ENCODE measurements at regions not wholly inside any gene's neighbourhood (a gene's known extent, or its start where the extent isn't known, plus 50 kb on each side); places are given as distances from the start of the nearest gene placed in this dataset.

DNA sequence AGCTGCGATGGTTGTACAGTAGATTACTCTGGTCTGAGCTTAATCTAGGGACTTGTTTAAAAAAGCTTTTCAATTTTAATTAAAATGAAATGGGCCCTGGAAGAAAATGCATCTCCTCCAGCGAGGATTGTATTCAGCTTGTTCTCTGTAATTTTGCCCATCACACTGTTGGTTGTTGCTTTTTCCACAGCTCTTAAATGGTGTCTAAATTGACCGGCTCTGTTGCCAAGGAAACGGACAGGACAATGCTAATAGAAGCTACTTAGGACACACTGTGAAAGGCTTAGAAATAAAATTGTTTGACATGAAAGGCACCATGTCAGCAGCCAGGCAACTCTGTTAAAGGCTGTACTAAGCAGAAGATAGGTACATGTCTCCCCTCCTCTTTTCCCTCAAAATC lies 116.7 kb upstream of the NRSN1 start:
- Histone ChIP-seq H3K79me2 (ENCODE audit: control insufficient read depth, low read length) (no peaks in the 10 kb centered on the region), H3K27ac (ENCODE audit: low read depth, low read length) (no peak overlapping the region), H3K9me3 (ENCODE audit: control insufficient read depth, insufficient read depth, low read length) (no peaks in the 10 kb centered on the region), H3K27me3 (ENCODE audit: control insufficient read depth, low read length) (no peaks in the 10 kb centered on the region), H3K36me3 (ENCODE audit: control insufficient read depth, low read length) (no peaks in the 10 kb centered on the region), H3K9me2 (replicated peaks; ENCODE audit: control insufficient read depth, low read length) (no peaks in the 10 kb centered on the region), H3K4me1 (ENCODE audit: control insufficient read depth, low read length) (no peaks in the 10 kb centered on the region), H4K20me1 (ENCODE audit: control insufficient read depth, insufficient read depth, low read depth, low read length) (no peaks in the 10 kb centered on the region), H3F3A (ENCODE audit: control insufficient read depth, insufficient read depth) (no peaks in the 10 kb centered on the region), H3K4me2 (ENCODE audit: low read length) (no peak overlapping the region), H3K4me3 (ENCODE audit: low read length) (no peak overlapping the region)
- no peak for TF ChIP-seq EZH2phosphoT487 (IDR thresholded peaks at IDR 0.05; ENCODE audit: borderline replicate concordance, low read length)
- TF ChIP-seq, protein P1, sequence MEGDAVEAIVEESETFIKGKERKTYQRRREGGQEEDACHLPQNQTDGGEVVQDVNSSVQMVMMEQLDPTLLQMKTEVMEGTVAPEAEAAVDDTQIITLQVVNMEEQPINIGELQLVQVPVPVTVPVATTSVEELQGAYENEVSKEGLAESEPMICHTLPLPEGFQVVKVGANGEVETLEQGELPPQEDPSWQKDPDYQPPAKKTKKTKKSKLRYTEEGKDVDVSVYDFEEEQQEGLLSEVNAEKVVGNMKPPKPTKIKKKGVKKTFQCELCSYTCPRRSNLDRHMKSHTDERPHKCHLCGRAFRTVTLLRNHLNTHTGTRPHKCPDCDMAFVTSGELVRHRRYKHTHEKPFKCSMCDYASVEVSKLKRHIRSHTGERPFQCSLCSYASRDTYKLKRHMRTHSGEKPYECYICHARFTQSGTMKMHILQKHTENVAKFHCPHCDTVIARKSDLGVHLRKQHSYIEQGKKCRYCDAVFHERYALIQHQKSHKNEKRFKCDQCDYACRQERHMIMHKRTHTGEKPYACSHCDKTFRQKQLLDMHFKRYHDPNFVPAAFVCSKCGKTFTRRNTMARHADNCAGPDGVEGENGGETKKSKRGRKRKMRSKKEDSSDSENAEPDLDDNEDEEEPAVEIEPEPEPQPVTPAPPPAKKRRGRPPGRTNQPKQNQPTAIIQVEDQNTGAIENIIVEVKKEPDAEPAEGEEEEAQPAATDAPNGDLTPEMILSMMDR (IDR thresholded peaks at IDR 0.05; ENCODE audit: low read depth, low read length, poor library complexity, severe bottlenecking), result no peak

DNA sequence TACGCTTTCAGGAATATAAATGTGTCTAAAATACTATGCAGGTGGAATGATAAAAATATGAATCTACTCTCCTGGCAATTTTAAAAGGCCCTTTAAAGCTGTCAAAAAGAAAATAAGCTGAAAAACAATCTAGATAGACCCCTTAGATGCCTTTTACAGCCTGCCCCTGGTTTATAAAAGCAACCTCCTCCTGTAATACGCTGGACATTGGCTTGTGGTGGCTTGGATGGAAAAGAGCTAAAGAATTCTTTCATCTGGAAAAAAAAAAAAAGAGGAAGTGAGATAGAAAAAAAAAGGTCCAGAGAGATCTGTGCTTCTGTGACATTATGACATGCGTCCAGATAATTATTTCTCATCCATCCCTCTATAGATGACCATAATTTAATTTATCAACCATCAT lies 115.9 kb upstream of the NRSN1 start:
- TF ChIP-seq, protein P1 (IDR thresholded peaks at IDR 0.05; ENCODE audit: low read depth, low read length, poor library complexity, severe bottlenecking), result no peak
- no peak for TF ChIP-seq EZH2phosphoT487 (IDR thresholded peaks at IDR 0.05; ENCODE audit: borderline replicate concordance, low read length)
- Histone ChIP-seq H3K9me2 (replicated peaks; ENCODE audit: control insufficient read depth, low read length) (no peaks in the 10 kb centered on the region), H3K4me1 (ENCODE audit: control insufficient read depth, low read length) (no peaks in the 10 kb centered on the region), H3F3A (ENCODE audit: control insufficient read depth, insufficient read depth) (no peaks in the 10 kb centered on the region), H3K4me2 (ENCODE audit: low read length) (no peak overlapping the region), H3K79me2 (ENCODE audit: control insufficient read depth, low read length) (no peaks in the 10 kb centered on the region), H3K27ac (ENCODE audit: low read depth, low read length) (no peak overlapping the region), H3K27me3 (ENCODE audit: control insufficient read depth, low read length) (no peaks in the 10 kb centered on the region), H3K4me3 (ENCODE audit: low read length) (no peak overlapping the region), H4K20me1 (ENCODE audit: control insufficient read depth, insufficient read depth, low read depth, low read length) (no peaks in the 10 kb centered on the region), H3K9me3 (ENCODE audit: control insufficient read depth, insufficient read depth, low read length) (no peaks in the 10 kb centered on the region), H3K36me3 (ENCODE audit: control insufficient read depth, low read length) (no peaks in the 10 kb centered on the region)

DNA sequence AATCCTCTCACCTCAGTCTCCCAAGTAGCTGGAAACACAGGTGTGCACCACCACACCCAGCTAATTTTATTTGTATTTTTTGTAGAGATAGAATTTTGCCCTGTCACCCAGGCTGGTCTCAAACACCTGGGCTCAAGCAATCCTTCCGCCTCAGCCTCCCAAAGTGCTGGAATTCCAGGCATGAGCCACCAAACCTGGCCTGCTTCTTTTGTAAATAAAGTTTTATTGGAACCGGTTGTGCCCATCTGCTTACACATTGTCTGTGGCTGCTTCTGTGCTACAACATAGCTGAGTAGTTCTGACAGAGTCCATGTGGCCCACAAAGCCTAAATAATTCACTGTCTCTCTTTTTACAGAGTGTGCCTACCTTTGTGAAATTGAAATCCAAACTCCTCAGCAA lies 109.7 kb upstream of the NRSN1 start:
- Histone ChIP-seq H4K20me1 (ENCODE audit: control insufficient read depth, insufficient read depth, low read depth, low read length) (no peaks in the 10 kb centered on the region), H3K4me1 (ENCODE audit: control insufficient read depth, low read length) (no peaks in the 10 kb centered on the region), H3K9me2 (replicated peaks; ENCODE audit: control insufficient read depth, low read length) (no peaks in the 10 kb centered on the region), H3K36me3 (ENCODE audit: control insufficient read depth, low read length) (no peaks in the 10 kb centered on the region), H3K4me3 (ENCODE audit: low read length) (no peak overlapping the region), H3K9me3 (ENCODE audit: control insufficient read depth, insufficient read depth, low read length) (no peaks in the 10 kb centered on the region), H3K79me2 (ENCODE audit: control insufficient read depth, low read length) (no peaks in the 10 kb centered on the region), H3K4me2 (ENCODE audit: low read length) (no peak overlapping the region), H3K27ac (ENCODE audit: low read depth, low read length) (no peak overlapping the region), H3K27me3 (ENCODE audit: control insufficient read depth, low read length) (no peaks in the 10 kb centered on the region), H3F3A (ENCODE audit: control insufficient read depth, insufficient read depth) (no peaks in the 10 kb centered on the region)
- no peak for TF ChIP-seq EZH2phosphoT487 (IDR thresholded peaks at IDR 0.05; ENCODE audit: borderline replicate concordance, low read length)
- TF ChIP-seq, protein P1 (IDR thresholded peaks at IDR 0.05; ENCODE audit: low read depth, low read length, poor library complexity, severe bottlenecking), result no peak

DNA sequence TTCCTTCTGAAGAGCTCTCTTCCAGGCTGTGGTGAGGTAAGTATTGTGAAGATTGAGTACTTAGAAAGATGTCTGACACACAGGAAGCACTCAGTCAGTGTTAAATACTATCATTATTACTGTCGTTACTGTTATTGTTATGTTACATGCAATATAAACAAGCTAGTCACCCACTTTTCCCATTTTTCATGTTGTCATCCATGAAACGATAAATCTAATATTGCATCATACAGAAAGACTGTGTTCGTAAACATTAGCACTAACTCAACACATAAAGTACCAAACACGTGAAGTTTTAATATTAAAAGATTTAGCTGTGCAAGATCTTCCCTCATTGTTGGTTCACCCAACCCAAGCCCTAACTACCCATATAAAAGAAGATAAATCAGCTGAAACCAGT lies 109.2 kb upstream of the NRSN1 start:
- H3K9me2 ChIP-seq (replicated peaks; ENCODE audit: control insufficient read depth, low read length), result no peaks in the 10 kb centered on the region
- no peak overlapping the region for H3K27ac ChIP-seq (ENCODE audit: low read depth, low read length)
- no peaks in the 10 kb centered on the region for H3F3A ChIP-seq (ENCODE audit: control insufficient read depth, insufficient read depth)
- no peak overlapping the region for H3K4me2 ChIP-seq (ENCODE audit: low read length)
- TF ChIP-seq, protein P1 (IDR thresholded peaks at IDR 0.05; ENCODE audit: low read depth, low read length, poor library complexity, severe bottlenecking), result no peak
- no peak for TF ChIP-seq EZH2phosphoT487 (IDR thresholded peaks at IDR 0.05; ENCODE audit: borderline replicate concordance, low read length)
- H3K36me3 ChIP-seq (ENCODE audit: control insufficient read depth, low read length), result no peaks in the 10 kb centered on the region
- no peaks in the 10 kb centered on the region for H3K27me3 ChIP-seq (ENCODE audit: control insufficient read depth, low read length)
- H3K4me3 ChIP-seq (ENCODE audit: low read length), result no peak overlapping the region
- no peaks in the 10 kb centered on the region for H4K20me1 ChIP-seq (ENCODE audit: control insufficient read depth, insufficient read depth, low read depth, low read length)
- H3K79me2 ChIP-seq (ENCODE audit: control insufficient read depth, low read length), result no peaks in the 10 kb centered on the region
- H3K4me1 ChIP-seq (ENCODE audit: control insufficient read depth, low read length), result no peaks in the 10 kb centered on the region
- H3K9me3 ChIP-seq (ENCODE audit: control insufficient read depth, insufficient read depth, low read length), result no peaks in the 10 kb centered on the region

Measured in DOHH2 (cell line).